Stimulated activated CD4-positive, alpha-beta T cell treated with anti-CD3 and anti-CD28 coated beads, Interleukin-4, amount 100 ng/mL, for 48 hours (primary cell): ENCODE measurements at regions not wholly inside any gene's neighbourhood (a gene's known extent, or its start where the extent isn't known, plus 50 kb on each side); places are given as distances from the start of the nearest gene placed in this dataset.

Source experiments
- DNase-seq, 2 donors: peaks; one replicate each; pipeline ENCODE4 v3.0.0-alpha.2; 2020; ENCODE audit warnings: low read depth in 2 of 2

GRCh38 chr11:134479206-134480135 is 67.4 kb upstream of the B3GAT1 start:
- DNase-seq, result no peak

- DNase-seq, result no peak
Observed at GRCh38 chr11:134478611-134479010, 66.6 kb upstream of the B3GAT1 start.

GRCh38 chr11:134478176-134478575 is 66.1 kb upstream of the B3GAT1 start:
- DNase-seq, result no peak

GRCh38 chr11:134477486-134477885 is 65.4 kb upstream of the B3GAT1 start:
- no peak for DNase-seq

- no peak for DNase-seq
Observed at GRCh38 chr11:134476435-134477021, 64.5 kb upstream of the B3GAT1 start.

- no peak for DNase-seq
Observed at GRCh38 chr11:134475951-134476350, 63.9 kb upstream of the B3GAT1 start.

GRCh38 chr11:134474942-134475341 is 62.9 kb upstream of the B3GAT1 start:
- DNase-seq, result no peak

GRCh38 chr11:134474070-134474860 is 62.2 kb upstream of the B3GAT1 start:
- no peak for DNase-seq

- no peak for DNase-seq
Observed at GRCh38 chr11:134471716-134472455, 59.8 kb upstream of the B3GAT1 start.

- no peak for DNase-seq
Observed at GRCh38 chr11:134471087-134471715, 59.2 kb upstream of the B3GAT1 start.

GRCh38 chr11:134470238-134470637 is 58.2 kb upstream of the B3GAT1 start:
- no peak for DNase-seq

- DNase-seq, result no peak
Observed at GRCh38 chr11:134469627-134470026, 57.6 kb upstream of the B3GAT1 start.

GRCh38 chr11:134468796-134469195 is 56.8 kb upstream of the B3GAT1 start:
- no peak for DNase-seq

GRCh38 chr11:134468081-134468668 is 56.1 kb upstream of the B3GAT1 start:
- no peak for DNase-seq

GRCh38 chr11:134466610-134467567 is 54.8 kb upstream of the B3GAT1 start:
- no peak for DNase-seq

- DNase-seq, result no peak
Observed at GRCh38 chr11:134466156-134466555, 54.1 kb upstream of the B3GAT1 start.

- no peak for DNase-seq
Observed at GRCh38 chr11:134464981-134465730, 53.1 kb upstream of the B3GAT1 start.

GRCh38 chr11:134464196-134464595 is 52.2 kb upstream of the B3GAT1 start:
- DNase-seq, result no peak

GRCh38 chr11:134463716-134464115 is 51.7 kb upstream of the B3GAT1 start:
- no peak for DNase-seq
